Uterus (tissue), 2 donors: ENCODE measurements at regions not wholly inside any gene's neighbourhood (a gene's known extent, or its start where the extent isn't known, plus 50 kb on each side); places are given as distances from the start of the nearest gene placed in this dataset.

Experiments
- POLR2A ChIP-seq, 2 donors: fragments of 450-650 bp; IDR thresholded peaks; one replicate each; pipeline ENCODE4 v1.6.1; 2016; ENCODE audit warnings: antibody characterized with exemption in 2 of 2, mild to moderate bottlenecking in 1 of 2, moderate library complexity in 1 of 2
- TF ChIP-seq, protein P1 (sequence below), 4 experiments: fragments of 200-600 bp in 2 of 4; fragments of 450-650 bp in 2 of 4; sonication (generic) in 2 of 4; IDR thresholded peaks; one replicate each; pipeline ENCODE4 v1.5.1; 2016 to 2019; ENCODE audit warnings: antibody characterized with exemption in 4 of 4, mild to moderate bottlenecking in 2 of 4, moderate library complexity in 1 of 4

DNA sequence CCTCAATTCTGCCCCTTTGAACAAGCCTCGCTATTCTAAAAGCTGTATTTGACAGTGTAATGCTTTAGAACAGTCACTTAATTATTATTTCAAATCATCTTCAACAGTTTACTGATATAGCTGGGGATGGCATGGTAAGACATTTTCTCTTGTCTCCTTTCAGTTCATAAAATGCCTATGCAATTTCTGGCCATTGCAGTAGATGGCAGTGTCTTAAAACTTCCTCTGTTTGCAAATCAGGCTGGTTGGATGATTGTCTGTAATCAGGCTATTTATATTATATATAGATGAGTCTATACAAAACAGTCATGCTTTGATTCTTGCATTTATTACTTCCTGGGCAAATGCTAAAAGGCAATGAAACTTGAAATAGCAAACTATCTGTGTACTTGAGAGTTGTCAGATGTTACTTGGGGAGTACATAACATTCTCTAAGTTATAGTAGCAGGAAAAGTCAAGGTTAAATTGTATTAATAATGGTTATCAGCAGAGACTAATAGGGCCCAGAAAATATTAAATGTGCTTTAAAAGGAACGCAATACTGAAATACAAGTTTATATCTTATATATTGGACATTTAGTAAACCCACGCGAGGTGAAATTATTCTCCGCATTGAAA is 55.5 kb upstream of the LHFPL3 start:
- TF ChIP-seq, protein P1, sequence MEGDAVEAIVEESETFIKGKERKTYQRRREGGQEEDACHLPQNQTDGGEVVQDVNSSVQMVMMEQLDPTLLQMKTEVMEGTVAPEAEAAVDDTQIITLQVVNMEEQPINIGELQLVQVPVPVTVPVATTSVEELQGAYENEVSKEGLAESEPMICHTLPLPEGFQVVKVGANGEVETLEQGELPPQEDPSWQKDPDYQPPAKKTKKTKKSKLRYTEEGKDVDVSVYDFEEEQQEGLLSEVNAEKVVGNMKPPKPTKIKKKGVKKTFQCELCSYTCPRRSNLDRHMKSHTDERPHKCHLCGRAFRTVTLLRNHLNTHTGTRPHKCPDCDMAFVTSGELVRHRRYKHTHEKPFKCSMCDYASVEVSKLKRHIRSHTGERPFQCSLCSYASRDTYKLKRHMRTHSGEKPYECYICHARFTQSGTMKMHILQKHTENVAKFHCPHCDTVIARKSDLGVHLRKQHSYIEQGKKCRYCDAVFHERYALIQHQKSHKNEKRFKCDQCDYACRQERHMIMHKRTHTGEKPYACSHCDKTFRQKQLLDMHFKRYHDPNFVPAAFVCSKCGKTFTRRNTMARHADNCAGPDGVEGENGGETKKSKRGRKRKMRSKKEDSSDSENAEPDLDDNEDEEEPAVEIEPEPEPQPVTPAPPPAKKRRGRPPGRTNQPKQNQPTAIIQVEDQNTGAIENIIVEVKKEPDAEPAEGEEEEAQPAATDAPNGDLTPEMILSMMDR (IDR thresholded peaks at IDR 0.05) = peak in 1 of 4 experiments; percentile 22
- TF ChIP-seq POLR2A (IDR thresholded peaks at IDR 0.05) = no peak
